Lower leg skin (tissue), 3 donors: ENCODE measurements at regions not wholly inside any gene's neighbourhood (a gene's known extent, or its start where the extent isn't known, plus 50 kb on each side); places are given as distances from the start of the nearest gene placed in this dataset.

Experiments
- CTCF ChIP-seq, 3 donors: fragments of 450-650 bp; IDR thresholded peaks; one replicate each; pipeline ENCODE4 v1.5.1; 2016; ENCODE audit warnings: antibody characterized with exemption in 3 of 3, mild to moderate bottlenecking in 3 of 3, moderate library complexity in 2 of 3
- POLR2A ChIP-seq, 2 donors: fragments of 450-650 bp; IDR thresholded peaks; one replicate each; pipeline ENCODE4 v1.6.1; 2016 to 2017; ENCODE audit warnings: antibody characterized with exemption in 2 of 2, mild to moderate bottlenecking in 1 of 2, moderate library complexity in 1 of 2

GRCh38 chr15:67944010-67944641, 104.3 kb upstream of the RNU6-1 start:
- TF ChIP-seq POLR2A (IDR thresholded peaks at IDR 0.05) (no peak), CTCF (IDR thresholded peaks at IDR 0.05) (no peak)
